GM12873 (cell line): ENCODE measurements at regions not wholly inside any gene's neighbourhood (a gene's known extent, or its start where the extent isn't known, plus 50 kb on each side); places are given as distances from the start of the nearest gene placed in this dataset.

Experiments
- TF ChIP-seq, protein P1 (sequence below): IDR thresholded peaks from 2 replicates; pipeline ENCODE4 v1.5.1; 2012; ENCODE audit warnings: low read depth, mild to moderate bottlenecking, moderate library complexity, low read length, control low read depth; ENCODE audit not compliant: insufficient read depth; ENCODE audit errors: missing control alignments

DNA sequence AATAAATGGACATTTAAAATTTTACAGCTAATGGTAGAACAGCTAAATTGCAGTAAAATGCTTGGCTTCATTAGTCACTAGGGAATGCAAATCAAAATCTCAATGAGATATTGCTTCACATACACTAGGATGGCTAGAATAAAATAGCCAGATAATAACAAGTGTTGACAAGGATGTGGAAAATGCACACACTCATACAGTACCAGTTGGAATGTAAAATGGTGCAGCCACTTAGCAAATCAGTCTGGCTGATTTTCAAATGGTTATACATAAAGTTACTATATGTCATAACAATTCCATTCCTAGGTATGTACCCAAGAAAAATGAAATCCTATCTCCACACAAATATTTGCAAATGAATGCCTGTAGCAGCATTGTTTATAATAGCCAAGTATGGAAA is 452.1 kb downstream of the HDGFL1 start:
- TF ChIP-seq, protein P1, sequence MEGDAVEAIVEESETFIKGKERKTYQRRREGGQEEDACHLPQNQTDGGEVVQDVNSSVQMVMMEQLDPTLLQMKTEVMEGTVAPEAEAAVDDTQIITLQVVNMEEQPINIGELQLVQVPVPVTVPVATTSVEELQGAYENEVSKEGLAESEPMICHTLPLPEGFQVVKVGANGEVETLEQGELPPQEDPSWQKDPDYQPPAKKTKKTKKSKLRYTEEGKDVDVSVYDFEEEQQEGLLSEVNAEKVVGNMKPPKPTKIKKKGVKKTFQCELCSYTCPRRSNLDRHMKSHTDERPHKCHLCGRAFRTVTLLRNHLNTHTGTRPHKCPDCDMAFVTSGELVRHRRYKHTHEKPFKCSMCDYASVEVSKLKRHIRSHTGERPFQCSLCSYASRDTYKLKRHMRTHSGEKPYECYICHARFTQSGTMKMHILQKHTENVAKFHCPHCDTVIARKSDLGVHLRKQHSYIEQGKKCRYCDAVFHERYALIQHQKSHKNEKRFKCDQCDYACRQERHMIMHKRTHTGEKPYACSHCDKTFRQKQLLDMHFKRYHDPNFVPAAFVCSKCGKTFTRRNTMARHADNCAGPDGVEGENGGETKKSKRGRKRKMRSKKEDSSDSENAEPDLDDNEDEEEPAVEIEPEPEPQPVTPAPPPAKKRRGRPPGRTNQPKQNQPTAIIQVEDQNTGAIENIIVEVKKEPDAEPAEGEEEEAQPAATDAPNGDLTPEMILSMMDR, result no peak

DNA sequence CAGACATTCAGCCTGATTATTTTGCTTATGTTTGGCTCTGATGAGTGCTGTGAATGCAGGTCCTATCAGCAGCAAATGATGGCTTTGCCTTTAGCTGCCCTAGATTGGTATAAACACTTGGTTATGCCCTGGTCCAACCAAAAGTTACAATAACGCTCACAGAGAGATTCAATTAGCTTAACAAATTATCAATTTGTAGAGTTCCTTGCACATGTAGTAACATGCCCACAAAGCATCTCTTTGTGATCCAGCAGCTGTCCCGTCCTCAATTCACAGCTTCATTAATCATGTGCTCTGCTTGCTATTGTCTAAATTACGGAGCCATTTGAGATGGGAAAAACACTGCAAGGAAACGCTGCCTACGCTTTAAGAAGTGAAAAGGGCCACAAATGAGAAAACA is 457.9 kb downstream of the HDGFL1 start:
- TF ChIP-seq, protein P1, result no peak

DNA sequence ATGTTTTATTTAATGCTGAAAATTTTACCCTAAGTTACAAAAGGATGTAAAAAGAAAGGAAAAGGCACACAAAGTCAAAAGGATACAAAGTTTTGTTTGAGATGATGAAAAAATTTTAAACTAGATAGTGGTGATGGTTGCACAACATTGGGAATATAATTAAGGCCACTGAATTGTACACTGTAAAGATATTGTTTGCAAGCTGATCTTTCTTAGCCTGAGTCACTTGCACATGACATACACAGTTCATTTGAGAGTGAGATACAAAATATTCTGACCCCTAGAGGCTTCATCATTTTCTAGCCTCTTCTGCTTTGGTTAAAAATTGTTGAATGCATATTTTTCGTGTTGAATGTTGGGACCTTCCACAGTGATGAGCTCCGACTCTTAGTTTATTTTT is 462.6 kb downstream of the HDGFL1 start:
- TF ChIP-seq, protein P1, result no peak

DNA sequence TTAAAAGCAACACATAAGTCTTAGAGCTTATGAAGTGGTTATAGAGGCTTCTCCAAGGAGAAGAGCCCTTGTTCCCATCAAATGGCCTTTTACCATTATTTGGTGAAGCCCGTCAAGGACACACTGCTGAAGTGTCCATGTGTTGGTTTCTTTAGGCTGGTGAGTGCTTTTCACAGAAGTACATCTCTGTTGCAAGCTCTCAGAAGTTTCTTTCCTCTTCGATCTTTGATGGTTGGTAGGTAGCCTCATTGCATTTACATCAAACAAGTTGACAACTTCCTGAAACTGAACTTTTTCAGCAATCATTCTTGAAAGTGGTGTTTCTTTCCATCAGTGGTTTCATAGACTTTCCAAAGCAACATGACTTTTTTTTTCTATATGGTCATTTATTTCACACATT is 465.6 kb downstream of the HDGFL1 start:
- TF ChIP-seq, protein P1, result no peak

DNA sequence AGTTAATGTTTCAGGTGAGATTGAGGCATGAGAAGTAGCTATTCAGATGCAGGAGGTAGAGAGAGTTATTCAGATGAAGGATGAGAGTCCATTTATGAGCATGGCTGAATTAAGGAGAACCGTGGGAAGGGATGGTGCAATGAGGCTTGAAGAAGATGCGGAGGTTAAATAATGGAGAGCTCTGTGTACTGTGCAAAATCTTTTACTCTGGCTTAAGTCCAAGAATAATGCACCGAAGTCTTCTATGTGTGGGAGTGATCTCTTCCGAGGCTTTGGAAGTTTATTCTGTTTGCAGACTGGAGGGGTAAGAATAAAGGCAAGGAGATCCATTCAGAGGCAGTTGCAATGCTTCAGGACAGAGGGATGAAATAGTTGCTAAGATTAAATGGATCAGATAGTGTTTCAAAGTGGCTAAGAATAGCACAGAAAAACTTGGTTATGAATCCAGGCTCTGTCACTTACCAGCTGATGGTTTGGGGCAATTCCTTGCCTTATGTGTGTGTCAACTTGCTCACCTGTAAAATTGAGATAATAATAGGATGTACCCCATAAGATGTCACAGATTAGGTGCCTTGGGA is 467.1 kb downstream of the HDGFL1 start:
- TF ChIP-seq, protein P1, result no peak

DNA sequence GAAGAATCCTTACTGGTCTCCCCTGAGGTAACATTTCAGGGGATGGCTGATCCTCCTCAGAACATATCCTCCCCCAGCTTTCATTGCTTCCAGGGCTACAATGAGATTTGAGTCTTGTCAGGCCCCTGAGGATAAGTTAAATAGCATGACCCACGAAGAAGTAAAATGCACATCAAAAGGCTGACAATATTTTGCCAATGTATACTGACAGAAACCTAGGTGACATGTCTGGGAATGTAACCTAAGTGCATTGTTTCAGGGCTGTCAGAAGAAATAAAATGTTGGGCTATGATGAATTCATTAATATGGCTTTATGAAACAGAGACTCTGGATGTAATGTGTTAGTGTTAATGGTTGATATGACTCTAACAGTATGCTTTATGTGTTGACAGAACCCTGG is 471.5 kb downstream of the HDGFL1 start:
- TF ChIP-seq, protein P1, result no peak

DNA sequence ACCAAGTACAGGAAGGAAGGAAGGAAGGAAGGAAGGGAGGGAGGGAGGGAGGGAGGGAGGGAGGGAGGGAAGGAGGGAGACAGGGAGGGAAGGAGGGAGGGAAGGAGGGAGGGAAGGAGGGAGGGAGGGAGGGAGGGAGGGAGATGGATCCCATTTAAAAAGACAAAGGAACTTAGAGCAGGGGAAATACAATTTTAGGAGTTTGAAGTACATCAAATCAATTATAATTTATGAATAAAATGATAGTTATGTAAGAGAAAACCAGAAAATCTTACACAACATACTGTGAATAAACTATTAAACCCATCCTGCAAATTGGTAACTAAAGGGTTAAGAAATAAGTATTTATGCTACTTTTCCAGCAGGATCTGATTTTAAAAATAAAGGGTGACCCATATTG is 475.9 kb downstream of the HDGFL1 start:
- TF ChIP-seq, protein P1, result no peak
